ENCODE measurements at regions not wholly inside any gene's neighbourhood (a gene's known extent, or its start where the extent isn't known, plus 50 kb on each side); places are given as distances from the start of the nearest gene placed in this dataset.
A peak's percentile ranks its signal among the peaks of the same experiment; 100 is the strongest.
"Not testable (repeated sequence)": the region's sequence is repeated elsewhere in the genome, so short reads cannot be mapped to it uniquely, and the experiment has no call there.

DNA sequence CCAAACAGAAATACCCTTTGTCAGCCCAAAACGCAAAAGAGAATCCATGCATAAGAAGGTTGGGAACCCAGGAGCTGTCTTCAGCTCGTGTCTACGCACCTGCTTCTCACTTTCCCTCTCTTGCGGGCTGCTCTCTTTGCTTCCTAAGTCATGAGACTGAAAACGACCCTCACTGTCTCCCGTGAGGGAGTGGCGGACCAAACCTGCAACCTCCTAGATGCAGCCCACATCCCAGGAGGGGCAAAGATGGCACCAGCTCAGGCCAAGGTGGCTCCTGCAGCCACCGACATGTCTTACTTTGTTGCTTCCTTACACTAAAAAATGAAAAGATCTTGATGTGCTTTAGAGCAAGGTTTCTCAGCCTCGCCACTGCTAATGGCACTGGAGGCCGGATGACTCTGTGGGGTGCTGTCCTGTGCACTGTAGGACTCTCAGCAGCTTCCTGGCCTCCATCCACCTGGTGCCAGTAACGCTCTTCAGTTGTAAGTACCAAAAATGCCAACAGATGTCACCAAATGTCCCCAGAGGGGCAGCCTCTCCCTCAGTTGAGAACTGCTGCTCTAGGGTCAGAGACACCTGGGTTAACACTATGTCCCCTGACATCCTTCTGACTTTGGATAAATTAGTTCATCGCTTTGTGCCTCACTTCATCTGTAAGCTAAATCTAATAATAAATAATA is 179.8 kb upstream of the PFKP start:
- DNase-seq: peak; percentile 44

DNA sequence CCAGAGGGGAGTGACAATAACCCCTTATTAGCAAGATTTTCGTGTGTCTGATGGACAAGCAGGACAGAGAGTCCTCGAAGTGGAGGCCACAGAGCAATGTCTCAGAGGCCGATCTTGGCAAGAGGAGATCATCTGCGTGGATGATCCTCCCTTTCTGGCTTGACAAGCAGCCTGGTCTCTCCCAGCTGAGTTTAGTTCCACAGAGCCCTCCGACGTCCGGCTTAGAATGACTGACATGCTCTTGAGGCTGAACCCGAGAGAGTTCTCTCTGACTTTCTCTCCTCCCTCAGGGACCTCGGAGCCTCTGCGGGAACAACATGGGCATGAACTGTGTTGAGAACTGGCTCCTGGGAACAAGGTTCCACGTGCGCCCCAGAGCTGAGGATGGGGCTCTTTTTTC is 180.7 kb upstream of the PFKP start:
- DNase-seq: peak; percentile 41

DNA sequence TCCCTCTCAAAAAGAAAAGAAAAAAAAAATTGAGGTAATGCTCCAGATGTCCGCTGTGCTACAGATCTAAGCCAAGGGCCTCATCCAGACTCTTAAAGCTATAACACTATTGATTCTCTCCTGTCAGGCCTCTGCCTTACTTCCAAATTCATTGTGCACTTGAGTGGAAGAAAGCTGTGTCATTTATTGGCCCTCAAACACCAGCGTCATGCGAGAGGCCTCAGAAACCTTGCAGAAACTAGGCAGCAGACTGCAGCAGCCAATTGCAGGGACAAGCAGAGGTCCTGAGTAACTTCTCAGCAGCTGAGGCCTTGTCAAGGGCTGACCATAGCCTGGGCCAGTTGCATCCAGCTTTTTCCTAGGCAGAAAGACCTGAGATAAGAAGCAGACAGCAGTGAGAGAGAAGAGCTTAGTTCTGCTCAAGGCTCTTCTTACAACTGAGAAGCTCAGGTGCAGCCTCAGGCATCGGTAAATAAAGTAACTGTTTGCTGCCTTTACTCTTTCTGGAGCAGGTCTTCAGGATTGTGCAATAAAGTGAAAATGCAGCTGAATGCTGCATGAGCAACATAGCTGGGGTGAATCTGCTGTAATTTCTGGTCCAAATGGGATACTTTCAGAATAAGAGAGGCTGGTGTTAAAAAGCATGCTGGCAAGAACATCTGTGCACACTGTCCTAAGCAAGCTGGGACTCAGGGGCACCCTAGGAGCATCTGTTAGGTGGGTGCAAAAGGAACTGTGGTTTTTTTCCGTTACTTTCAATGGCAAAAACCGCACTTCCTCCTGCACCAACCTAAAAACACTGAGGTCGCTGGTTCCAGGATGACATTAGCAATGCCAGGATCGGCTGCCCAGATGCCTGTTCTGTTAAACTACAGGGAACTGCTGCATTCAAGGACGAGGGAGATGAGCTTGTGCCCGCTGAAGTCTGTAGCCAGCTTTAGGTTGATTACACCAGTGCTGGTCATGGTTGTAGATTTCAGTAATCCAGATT is 181.8 kb upstream of the PFKP start:
- peak; percentile 51 for DNase-seq

DNA sequence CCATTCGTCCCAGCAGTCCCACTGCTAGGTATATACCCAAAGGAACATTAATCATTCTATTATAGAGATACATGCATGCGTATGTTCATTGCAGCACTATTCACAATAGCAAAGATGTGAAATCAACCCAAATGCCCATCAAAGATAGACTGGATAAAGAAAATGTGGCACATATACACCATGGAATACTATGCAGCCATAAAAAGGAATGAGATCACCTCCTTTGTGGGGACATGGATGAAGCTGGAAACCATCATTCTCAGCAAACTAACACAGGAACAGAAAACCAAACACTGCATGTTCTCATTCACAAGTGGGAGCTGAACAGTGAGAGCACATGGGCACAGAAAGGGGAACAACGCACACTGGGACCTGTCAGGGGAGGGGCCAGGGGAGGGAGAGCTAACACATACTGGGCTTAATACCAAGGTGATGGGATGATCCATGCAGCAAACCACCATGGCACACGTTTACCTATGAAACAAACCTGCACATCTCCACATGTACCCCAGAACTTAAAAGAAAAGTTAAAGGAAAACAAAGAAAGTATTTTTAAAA is 183.3 kb upstream of the PFKP start:
- peak; percentile 11 for DNase-seq

DNA sequence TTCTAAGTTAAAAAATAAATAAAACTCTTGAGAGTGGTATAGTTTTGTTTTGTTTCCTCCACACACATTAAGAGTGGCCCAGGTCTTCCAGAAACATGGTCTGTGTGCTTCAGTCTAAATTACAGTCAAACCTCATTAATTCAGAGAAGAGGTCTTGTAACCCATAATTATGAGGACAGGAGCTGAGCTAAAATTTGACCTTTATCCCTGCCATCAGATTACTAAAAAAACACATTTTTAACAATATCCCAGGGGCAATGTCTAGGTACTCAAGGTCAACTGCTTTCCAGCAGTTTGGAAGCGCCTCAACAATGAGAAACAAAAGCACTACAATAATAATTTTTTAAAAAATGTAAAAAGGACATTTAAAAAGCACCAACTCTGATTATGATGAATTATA is 184.1 kb upstream of the PFKP start:
- no peak for DNase-seq

DNA sequence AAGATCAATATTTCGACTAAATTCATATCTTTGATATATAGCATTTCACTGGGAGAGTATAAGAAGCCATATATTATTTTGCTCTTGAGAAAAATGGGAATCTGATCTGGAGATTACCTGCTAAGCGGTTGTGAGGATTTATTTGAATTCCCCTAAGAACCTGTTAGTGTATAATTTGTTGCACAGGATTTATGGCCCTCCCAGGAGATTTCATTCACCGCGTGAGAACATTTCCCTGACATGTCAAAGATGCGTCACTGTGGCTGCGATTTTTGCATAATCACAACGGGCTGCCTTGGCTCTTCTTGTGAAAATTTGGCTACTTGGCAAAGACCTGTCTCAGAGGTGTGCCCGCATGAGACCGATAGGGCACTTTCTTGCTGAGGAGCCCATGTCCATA is 184.7 kb upstream of the PFKP start:
- DNase-seq: peak; percentile 14

DNA sequence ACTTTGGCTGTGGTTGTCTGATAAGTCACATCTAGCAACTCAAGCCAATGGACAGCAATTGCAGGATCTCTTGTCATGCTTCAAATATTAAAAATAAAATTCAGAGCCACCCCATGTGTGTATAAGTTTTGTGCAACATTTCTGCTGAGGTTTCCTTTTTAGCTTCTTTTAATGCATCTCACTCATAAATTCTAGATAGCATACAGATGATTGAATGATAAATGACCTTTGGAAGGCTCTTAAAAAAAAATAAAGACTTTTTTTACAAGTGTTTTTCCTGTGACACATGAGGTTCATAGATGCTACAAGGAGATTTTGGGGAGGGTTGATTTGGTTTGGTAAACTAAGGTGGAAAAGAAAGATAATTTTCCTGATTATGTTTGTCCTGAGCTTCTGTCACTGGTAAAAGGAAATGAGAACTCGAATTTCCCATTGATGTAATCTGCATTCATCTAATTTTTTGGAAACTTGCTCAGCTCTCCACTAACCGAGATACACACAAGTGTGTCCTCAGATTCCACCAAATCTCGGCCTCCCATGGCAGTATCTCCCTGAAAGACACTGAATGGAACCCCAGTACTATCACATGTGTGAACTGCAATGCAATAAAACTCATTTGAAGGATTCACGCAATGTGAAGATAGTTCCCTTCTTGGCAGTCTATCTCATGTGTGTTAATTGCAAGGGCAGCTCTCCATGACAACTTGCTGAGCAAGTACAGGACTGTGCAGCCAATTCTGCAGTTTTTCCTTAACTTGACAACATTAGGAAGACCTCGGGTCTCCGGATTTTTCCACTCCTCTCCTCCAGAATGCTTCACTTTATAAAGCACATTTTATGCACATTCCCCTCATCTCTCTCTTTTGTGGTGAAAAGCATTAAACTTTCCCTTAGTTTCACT is 185.4 kb upstream of the PFKP start:
- no peak for DNase-seq

DNA sequence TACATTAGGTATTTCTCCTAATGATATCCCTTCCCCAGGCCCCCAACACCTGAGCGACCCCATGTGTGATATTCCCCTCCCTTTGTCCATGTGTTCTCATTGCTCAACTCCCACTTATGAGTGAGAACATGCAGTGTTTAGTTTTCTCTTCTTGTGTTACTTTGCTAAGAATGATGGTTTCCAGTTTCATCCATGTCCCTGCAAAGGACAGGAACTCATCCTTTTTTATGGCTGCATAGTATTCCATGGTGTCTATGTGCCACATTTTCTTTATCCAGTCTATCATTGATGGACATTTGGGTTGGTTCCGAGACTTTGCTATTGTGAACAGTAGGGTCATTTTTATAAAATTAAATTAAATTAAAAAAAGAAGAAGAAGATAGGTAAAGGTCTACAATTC is 187.3 kb upstream of the PFKP start:
- not testable (repeated sequence) for DNase-seq

DNA sequence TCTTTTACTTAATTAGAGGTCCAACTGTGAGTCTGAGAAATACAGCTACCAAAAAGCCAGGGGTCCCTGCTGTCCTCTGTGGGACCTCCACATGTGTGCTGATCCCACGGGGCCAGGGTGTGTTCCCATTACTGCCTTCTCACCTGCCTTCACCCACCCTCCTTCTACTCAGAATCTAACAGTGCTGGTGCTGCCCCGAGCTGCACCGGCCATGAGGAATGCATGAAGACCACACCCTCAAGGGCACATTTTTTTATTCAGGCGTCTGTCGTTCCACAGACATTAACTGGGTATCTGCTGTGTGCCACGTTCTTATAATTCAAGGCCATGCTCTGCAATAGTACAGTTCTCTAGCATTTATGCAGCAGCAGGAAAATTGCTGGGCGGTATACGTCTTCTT is 188.5 kb upstream of the PFKP start:
- DNase-seq: no peak

DNA sequence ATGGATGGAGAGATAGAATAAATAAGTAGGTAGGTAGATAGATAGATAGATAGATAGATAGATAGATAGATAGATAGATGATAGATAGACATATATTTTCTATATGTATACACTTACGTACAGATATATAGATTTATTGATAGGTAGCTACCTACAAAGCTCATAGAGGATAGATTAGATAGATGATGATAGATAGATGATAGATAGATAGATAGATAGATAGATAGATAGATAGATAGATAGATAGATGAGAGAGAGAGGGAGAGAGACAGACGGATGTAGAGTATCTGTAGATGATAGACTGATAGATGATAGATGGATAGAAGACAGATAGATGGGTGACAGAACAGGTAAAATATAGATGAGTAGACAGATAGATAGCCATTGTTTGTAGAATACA is 191.3 kb upstream of the PFKP start:
- DNase-seq: no peak

DNA sequence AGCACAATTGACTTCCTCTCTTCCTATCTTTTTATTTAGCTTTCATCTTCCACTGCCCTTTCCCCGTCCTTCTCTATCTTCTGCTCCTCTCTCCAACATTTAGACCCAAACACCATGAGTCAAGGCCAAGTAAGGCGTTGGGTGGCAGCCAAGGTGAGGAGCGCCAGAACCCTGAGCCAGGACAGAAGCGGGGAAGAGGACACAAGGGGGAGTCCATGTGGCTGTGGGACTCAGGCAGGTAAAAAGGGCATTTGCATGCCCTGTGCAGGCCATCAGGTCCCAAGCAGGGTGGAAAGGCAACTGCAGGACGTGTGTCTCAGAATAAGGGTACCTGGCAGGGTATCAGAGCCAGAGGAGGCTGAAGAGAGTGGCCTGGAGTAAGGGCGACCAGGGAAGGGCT is 192.4 kb upstream of the PFKP start:
- DNase-seq: no peak

DNA sequence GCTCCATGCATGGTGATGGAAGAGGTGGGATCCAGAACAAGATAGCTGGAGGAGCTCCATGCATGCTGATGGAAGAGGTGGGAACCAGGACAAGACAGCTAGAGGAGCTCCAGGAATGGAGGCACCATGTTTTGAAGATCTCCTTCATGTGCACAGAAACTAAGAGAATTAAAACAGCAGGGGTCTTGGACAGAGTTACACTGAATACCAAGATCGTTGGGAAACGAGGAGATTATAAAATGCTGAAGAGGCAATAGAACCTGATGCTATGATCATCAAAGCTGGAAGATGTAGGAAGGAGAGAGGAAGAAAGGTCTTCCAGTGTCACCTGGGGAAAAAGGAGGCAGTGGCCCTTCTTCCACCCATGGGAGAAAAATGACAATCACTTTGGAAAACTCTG is 193.6 kb upstream of the PFKP start:
- no peak for DNase-seq

DNA sequence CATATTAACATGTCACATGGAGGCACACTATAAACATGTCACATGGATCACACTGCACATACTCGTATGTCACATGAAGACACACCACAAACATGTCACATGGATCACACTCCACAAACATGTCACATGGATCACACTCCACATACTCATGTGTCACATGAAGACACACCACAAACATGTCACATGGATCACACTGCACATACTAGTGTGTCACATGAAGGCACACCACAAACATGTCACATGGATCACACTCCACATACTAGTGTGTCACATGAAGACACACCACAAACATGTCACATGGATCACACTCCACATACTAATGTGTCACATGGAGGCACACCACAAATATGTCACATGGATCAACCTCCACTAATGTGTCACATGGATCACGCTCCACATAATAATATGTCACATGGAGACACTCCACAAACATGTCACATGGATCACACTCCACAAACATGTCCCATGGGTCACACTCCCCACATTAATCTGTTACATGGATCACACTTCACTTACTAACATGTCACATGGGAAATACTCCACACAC is 195.6 kb upstream of the PFKP start:
- no peak for DNase-seq

DNA sequence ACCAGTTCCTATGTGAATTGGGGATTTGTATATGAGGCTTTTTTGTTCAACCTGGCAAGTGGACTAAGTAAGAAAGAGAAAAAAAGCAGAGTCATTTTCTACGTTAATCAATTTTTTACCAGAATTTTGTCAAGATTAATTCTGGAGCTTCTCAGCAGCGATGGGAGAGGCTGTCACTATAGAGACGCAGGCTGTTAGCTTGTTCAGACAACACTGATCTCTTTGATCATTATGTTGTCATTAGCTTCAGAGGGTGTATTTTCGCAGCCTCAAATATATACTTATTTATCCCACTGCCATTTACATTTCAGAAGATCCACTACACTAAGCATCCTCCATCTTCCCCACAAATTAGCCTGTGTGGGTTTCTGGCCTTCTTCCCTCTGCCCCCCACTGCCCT is 196.7 kb upstream of the PFKP start:
- no peak for DNase-seq

DNA sequence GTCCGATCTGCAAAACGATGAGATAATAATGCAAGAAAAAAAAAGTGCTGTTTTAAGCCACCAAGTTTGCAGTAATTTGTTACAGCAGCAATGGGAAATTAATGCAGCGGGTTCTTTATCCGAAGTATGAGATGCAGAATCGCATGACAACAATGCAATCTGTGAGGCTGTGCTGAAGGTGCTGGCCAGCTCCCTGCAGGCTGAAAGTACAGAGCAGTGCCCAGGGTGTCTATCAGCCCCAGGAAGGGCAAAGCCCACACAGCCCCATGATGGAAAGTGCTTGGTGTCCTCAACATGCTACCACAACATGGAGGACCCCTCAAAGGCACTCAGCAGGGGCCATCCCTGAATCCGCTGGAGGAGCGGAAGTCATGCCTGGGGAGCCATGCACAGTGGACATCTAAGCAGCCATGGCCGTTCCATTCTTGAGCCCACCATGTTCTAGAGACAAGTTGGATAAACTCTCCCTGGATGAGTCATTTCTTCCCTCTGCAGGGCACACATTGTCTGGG is 199.5 kb upstream of the PFKP start:
- no peak for DNase-seq

DNA sequence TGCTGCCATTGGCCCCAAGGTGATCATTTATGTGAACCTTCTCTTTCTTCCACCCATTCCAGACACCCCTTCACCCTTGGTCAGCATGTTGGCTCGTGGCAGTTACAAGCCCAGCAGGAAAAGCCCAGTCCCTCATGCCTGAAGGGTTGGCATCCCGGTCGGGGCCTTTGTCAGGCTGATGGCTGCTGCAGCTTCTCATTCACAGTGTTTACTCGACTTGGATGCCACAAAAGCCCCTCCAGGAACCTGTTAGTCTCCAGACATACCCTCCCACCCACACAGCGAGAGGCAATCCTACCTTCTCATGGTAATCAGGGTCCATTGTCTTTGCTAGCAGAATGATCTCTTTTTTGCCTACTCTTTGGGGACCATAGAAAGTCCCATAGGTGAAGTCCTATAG is 200.8 kb upstream of the PFKP start:
- no peak for DNase-seq

DNA sequence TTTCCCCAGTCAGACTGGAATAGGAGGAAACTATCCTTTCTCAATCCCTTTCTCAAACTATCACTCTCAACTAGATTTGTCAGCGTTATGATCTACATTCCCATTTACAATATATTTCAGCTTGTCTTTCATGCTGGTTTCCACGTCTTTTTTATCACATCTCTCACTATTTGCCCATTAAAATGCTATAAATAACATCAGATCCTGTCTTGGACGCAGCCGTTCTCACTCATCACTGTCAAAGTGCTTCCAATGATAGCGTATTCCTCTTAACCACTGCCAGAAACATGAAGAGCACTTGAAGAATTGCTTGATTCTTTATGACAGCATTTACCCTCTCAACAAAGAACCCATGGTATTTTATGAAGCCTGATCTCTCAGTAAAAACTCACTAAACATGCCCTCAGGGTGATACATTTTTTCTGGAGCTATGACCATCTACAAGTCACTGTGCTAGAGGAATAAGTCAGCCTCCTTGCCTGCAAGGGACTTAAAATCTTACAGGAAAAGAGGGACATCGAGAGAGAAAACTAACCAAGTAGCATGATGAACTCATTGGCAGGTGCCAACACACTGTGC is 205.6 kb upstream of the PFKP start:
- no peak for DNase-seq

DNA sequence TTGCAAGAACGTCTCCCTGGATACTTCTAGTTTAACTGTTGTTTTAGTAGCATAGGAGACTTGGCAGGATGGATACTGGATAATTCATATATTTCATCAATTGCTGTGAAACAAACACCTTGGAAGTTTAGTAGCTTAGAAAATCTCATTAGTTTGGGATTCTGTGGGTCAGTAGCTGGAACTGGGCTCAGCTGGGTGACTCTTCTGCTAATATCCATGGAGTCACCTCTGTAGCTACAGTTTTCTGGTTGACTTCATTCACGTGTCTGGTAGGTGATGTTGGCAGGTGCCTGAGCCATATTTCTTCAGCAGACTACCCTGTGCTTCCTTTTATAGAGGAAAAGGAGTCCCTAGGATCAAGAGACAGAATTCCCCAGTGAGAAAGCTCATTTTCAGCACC is 208.9 kb upstream of the PFKP start:
- no peak for DNase-seq

DNA sequence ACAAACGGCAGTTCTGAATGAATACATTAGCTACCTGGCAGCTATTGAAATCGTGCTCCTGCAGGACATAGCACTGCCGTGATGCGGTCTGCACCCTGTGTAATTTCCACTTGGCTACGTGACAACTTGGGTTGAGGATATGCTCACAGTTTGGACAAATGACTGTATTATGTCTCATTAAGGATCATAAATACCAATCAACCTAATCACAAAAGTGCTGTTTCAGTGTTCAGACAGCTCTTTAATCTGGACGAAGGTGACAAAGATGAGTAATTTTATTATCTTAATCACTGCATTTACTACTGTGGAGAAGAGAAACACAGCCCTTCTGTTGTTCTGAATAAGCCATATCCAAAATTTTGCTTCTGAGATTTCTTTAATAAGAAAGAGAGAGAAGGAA is 210.8 kb upstream of the PFKP start:
- DNase-seq: no peak

DNA sequence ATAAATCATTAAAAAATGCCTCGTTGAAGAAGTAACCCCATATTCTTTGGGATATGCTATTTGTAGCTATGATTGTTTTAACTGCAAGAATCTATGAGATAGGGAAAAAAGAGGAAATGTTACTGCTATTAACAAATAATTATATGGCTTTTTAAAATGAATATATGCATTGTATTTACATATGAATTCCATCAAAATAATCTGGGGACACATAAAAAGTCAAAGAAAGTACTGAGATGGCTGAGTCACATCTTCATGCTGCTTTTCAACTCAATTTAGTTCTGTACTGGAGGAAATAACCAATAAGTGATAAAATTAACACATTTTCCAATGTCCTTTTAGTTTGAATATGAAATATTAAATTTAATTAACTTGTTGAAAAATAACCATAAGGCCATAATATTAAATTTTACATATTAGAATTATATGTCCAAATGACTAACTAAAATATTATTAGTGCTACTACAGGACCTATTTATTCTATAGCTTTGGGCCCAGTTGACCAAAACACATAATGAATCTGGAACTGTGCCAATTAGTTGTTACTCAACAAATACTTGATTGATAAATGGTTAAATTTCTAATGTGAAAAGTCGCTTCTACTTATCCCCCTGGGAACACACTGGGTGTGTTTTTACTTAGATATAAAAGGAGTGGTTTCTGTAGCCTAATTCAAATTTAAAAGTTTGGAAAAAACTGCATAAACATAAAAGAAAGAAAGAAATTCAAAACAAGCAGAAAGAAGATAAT is 214.6 kb upstream of the PFKP start:
- no peak for DNase-seq

DNA sequence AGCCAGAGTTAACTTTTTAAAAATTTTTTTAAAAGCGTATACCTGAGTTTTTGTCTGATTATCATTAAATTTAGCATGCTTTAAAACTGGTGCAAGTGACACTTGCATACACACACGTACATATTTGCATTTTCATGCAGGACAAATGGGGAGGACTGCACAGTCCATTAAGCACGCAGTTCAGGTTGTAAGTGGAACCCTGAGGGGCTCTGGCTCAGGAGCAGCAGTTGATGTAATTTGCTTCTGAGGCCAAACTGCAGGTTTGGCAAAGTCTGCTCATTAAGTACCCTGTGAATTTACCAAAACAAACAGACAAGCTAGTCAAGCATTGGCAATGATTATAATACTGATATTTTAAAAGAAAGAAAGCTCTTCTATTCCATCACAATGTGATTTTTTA is 215.8 kb upstream of the PFKP start:
- DNase-seq: no peak

Measured in islet precursor cell (in vitro differentiated cells).